ENCODE measurements at regions not wholly inside any gene's neighbourhood (a gene's known extent, or its start where the extent isn't known, plus 50 kb on each side); places are given as distances from the start of the nearest gene placed in this dataset.

DNA sequence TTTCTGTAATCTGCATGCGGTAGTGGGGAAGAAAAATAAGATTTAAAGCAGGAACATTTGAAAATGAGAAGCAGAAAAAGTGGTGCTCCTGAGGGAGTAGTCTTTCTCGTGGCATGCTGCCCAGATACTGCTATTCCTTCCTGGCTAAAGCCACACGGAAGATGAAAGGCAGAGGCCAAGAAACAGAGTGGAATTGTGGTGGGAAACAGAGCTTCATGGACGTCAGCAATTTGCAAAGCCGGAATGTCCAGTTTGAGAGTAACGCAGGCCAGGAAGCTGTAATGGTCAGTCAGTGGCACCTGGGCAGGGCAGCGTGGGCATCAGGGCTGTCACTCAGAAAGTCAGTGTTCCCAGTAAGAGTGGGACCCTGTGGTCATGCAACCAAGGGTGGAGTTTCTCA, 63.7 kb upstream of the FMR1 start:
- TF ChIP-seq, protein P1, sequence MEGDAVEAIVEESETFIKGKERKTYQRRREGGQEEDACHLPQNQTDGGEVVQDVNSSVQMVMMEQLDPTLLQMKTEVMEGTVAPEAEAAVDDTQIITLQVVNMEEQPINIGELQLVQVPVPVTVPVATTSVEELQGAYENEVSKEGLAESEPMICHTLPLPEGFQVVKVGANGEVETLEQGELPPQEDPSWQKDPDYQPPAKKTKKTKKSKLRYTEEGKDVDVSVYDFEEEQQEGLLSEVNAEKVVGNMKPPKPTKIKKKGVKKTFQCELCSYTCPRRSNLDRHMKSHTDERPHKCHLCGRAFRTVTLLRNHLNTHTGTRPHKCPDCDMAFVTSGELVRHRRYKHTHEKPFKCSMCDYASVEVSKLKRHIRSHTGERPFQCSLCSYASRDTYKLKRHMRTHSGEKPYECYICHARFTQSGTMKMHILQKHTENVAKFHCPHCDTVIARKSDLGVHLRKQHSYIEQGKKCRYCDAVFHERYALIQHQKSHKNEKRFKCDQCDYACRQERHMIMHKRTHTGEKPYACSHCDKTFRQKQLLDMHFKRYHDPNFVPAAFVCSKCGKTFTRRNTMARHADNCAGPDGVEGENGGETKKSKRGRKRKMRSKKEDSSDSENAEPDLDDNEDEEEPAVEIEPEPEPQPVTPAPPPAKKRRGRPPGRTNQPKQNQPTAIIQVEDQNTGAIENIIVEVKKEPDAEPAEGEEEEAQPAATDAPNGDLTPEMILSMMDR (IDR thresholded peaks at IDR 0.05): no peak
- no peak for TF ChIP-seq POLR2A (IDR thresholded peaks at IDR 0.05)
